IPS-18c (cell line): ENCODE measurements at regions not wholly inside any gene's neighbourhood (a gene's known extent, or its start where the extent isn't known, plus 50 kb on each side); places are given as distances from the start of the nearest gene placed in this dataset.

Source experiments
- H3K4me3 ChIP-seq: 2 replicates; pipeline ENCODE4 v1.7.0; 2013; ENCODE audit warnings: low read depth, mild to moderate bottlenecking, low read length, moderate library complexity; ENCODE audit not compliant: insufficient read depth
- H3K9me3 ChIP-seq: one replicate; pipeline ENCODE4 v1.6.1; 2013; ENCODE audit warnings: mild to moderate bottlenecking, low read length, moderate library complexity; ENCODE audit not compliant: control insufficient read depth, insufficient read depth

DNA sequence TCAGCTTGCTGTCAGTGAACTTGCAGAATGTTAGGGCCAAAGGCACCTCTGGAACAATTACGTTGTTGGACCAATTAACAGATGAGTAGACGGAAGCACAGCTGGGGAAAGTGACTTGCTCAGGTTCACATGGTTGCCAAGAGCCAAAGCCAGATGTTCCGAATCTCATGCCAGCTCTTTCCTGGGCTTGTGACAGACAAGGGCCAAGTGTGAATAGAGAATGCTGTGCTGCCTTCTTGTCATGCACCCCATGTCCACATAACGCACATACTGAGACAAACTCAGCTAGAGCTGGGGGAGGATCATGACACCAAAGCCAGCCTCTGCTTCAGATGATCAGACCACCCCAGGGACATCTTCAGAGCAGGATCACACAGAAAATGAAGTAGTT lies 616.3 kb downstream of the INSC start:
- H3K4me3 ChIP-seq: no peak overlapping the region

DNA sequence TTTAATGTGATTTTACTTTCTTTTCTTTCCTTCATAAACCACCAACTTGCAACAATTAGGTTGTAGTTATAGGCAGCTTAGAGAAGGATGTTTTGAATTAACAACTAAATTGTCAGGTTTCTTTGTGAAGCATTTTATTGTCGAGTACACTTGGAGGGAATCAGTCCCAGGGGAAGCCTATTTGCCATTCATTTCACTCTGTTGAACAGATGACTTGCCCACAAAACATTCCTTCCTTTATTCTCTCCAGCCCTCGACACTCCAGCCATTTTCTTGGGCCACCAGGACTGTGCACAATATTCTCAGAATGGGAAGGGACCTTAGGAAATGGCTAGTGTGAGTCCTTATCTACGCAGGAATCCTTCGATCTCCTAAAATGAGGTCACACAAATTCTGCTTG lies 620.6 kb downstream of the SOX6 start:
- no peaks in the 10 kb centered on the region for H3K9me3 ChIP-seq
- H3K4me3 ChIP-seq: no peak overlapping the region

More for the DNA sequence above, 616.3 kb downstream of the INSC start:
- H3K9me3 ChIP-seq: no peaks in the 10 kb centered on the region

DNA sequence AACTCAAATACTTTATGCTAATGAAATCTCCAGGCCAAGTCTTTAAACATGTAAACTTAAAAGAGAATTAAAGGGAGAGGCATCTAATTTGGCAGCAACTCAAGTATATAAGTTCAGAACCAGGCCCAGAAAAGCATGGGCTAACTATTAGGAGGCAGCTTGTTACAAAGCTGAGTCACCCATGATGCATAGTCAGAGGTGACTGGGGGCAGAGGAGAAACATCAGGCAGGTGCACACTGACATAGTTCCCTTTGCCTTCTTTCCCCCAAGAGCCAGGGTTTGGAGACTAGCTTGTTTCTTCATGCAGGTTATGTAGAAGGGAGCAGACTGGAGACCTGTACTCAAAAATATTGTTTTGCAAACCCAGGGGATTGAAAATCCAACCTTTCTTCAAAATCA lies 619.0 kb downstream of the SOX6 start:
- Histone ChIP-seq H3K9me3 (no peaks in the 10 kb centered on the region), H3K4me3 (no peak overlapping the region)

DNA sequence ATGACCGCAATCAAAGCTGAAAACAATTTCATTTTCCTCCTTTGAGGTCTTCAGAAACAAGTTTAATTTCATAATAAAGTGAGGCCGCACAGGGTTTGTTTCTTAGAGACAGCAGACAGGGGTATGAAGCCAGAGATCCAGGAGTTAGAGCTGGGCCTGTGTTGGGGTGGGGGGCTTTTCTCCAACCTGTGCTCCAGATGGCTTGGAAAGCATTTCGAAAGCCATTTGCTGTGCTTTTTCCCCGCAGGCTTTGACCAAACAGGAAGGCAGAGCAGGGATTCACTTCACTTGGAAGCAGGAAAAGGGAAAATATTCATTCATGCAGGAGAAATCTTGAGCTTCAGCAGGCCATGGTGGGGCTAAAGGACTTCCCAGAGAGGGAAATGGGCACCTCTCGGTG lies 617.4 kb downstream of the SOX6 start:
- Histone ChIP-seq H3K9me3 (no peaks in the 10 kb centered on the region), H3K4me3 (no peak overlapping the region)

DNA sequence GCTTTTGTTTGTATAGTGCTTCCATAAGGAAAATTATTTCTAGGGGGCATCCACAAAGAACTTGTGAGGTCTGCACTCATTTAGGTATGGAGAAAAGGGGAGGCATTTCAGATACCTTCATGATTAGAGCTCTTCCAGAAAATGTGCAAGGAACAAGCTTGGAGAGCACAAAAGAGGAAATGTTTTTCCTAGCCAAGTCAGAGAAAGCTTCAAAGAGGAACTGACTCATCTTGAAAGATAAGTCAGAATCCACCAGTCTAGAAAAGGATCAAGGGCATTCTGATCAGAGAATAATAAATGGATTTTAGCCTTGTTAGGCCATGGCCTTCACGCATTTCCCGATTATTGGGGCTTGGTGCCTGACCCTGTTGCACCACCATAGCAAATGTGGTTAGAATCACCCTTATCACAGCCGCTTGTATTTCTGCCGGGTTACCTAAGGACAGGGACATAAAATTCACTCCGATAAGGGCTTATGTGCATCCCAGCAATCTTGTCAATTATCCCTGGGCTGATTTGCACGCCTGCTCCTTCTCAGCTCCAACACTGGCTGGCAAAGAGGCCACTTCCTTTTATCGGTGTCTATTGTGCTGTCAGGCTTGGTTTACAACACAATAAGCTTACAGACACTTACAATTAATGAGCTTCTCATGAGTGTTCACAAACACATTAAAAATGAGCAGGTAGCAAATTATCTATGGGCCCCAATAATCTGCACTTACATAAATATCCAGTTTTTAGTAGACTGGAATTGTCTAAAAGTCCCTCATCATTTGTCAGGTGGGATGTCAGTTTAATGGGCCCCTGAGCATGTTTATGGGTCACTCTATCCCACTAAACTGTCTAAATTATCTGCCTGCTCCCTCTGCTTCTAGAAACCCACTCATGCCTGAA lies 613.5 kb downstream of the SOX6 start:
- no peak overlapping the region for H3K4me3 ChIP-seq
- H3K9me3 ChIP-seq: no peaks in the 10 kb centered on the region

DNA sequence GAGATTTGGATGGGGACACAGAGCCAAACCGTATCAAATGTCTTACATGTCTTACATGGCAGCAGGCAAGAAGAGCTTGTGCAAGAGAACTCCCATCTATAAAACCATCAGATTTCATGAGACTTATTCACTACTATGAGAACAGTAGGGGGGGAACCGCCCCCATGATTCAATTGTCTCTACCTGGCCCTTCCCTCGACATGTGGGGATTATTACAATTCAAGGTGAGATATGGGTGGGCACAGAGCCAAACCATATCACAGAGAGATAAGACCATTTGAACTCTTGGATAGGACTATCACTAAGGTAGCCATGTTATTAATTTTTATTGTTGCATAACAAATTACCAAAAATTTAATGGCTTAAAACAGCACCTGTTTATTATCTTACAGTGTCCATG lies 611.7 kb downstream of the SOX6 start:
- Histone ChIP-seq H3K9me3 (no peaks in the 10 kb centered on the region), H3K4me3 (no peak overlapping the region)

DNA sequence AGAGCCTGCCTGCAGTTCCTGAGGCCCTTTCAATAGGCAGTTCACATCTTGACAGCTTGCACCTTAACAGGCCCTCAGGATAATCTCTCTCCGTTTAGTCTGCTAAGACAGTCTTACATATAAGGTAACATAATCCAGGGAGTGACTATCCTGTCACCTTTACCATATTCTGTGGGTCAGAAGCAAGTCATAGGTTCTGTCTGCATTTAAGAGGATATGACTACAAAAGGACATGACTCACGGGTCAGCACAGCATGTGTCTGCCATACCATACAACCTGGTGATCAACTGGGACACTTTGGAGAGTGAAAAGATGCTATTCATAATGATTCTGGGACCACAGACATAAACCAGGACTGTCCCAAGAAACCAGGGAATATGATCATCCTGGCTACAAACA lies 611.1 kb downstream of the SOX6 start:
- H3K9me3 ChIP-seq: no peaks in the 10 kb centered on the region
- H3K4me3 ChIP-seq: no peak overlapping the region

DNA sequence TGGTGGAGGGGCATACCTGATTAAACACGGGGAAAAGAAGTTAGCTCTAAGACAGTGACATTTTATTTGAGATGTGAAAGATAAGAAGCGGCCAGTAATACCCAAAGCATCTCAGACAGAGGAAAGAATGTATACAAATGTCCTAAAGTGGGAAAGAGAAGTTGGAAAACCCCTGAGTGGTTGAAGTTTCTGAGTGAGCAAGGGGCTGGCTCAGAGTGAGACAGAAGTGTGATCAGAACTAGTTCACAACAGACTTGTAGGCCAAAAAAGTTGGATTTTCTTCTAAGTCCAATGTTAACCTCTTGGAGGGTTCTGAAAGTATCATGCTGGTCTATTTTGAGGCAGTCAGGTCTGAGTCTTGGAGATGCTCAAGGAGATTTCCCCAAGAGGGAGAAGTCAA lies 608.7 kb downstream of the SOX6 start:
- no peak overlapping the region for H3K4me3 ChIP-seq
- H3K9me3 ChIP-seq: no peaks in the 10 kb centered on the region

DNA sequence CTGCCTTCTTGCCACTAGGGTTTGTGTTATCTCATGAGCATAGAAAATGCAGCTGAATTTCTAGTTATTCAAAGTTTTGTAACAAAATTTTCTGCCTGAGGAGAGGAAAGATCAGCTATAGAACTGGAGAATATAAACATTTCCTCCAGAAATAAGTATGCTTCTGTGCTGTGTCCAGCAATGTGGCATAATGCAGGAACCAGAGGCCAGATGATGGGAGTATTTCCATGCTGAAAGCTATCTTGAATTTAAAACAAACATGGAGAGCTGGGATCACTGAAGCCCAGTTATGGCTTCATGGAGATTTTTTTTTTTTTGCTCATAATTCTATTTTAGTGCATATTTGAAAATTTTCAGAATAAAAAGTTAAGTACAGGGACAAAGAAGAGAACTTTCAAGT lies 608.2 kb downstream of the SOX6 start:
- Histone ChIP-seq H3K4me3 (no peak overlapping the region), H3K9me3 (no peaks in the 10 kb centered on the region)

DNA sequence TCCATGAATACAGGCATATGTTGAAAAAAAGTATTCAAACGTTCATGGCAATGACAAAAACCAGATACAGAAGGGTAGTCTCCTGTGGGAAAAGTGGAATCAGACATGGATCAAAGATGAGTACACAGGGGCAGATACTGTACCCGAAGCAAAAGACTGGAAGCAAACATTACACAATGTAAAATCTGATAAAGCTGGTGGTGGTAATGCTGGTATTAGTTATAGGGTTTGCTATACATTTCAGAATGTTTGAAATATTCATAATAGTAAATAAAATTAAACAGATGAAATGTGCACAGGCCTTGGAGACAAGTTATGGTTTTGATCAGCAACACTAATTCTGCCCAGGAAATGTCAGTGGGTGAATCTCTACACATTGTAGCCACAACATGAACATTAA lies 607.6 kb downstream of the SOX6 start:
- no peak overlapping the region for H3K4me3 ChIP-seq

DNA sequence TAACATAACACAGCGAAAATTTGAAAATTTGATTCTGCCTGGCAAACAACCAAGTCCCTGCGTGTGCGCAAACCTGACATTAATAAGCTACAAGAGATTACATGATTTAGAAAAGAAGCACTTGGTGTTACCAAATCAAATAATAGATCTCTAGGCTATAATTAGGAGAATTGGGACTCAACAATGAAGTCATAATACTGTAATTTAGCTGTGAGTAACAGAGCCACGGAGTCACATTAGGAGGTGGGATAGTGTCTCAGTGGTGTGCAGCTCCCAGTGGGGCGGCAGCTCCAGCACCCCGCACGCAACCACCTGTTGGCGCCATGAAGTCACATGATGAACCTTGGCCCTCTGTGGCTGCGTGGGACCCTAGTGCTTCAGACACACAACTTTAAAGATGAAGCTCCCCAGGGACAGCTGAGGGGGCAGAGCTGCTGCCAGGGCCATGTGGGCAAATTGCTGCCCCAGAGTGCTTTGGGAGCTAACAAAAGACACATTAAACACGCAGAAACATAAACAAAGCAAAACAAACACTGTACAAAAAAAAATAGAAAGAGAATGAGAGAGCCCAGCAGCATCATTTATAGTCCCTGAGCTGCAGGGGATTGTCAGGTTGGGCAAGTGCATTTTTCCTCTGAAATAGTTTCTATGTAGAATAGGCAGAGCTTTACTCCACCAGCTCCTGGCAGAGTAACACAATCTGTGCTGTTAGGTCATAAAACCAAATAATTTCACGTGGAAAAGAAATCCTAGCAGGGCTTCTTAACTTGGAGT lies 605.6 kb downstream of the SOX6 start:
- no peaks in the 10 kb centered on the region for H3K9me3 ChIP-seq
- H3K4me3 ChIP-seq: no peak overlapping the region

More for the DNA sequence above, 607.6 kb downstream of the SOX6 start:
- H3K9me3 ChIP-seq: no peaks in the 10 kb centered on the region

DNA sequence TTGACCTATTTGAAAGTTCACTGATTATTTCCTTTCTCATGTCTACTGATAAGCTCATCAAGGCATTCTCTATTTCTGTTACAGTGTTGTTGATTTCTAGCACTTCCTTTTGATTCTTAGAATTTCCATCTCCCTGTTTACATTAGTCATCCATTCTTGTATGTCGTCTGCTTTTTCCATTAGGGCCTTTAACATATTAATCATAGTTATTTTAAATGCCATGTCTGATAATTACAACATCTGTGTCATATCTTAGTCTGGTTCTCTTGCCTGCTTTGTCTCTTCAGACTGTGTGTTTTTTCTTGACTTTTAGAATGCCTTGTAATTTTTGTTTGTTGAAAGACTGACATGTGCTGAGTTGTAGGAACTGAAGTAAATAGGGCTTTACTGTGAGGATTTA lies 602.1 kb downstream of the SOX6 start:
- Histone ChIP-seq H3K4me3 (no peak overlapping the region), H3K9me3 (no peaks in the 10 kb centered on the region)

DNA sequence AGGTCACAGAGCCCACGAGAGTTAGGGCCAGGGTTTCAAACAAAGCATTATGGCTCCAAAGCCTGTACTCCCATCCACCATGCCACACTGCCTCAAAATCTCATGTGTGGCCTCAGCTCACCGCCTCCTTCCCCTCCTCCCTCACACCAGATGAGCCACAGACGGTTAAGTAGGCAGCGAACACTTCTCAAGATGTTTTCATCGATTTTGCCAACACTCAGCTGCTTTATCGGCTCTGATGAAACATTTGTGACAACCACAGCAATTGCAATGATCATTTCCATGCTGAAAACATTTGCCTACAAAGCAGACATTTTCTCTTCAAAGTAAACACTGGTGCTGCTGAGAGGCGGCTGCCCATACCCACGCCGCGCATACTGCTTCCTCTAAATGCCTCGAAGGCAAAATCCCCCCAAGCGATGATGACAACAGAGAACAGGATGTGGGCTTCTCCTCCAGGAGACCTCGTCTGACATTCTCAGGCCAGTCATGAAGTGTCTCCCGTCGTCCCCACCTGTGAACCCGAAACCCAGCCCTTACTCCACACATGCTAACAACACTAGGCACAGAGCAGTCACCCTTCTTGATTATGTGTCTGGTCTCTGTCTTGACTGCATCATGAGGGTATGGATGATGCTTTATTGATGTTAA lies 599.2 kb downstream of the SOX6 start:
- H3K9me3 ChIP-seq: no peaks in the 10 kb centered on the region

DNA sequence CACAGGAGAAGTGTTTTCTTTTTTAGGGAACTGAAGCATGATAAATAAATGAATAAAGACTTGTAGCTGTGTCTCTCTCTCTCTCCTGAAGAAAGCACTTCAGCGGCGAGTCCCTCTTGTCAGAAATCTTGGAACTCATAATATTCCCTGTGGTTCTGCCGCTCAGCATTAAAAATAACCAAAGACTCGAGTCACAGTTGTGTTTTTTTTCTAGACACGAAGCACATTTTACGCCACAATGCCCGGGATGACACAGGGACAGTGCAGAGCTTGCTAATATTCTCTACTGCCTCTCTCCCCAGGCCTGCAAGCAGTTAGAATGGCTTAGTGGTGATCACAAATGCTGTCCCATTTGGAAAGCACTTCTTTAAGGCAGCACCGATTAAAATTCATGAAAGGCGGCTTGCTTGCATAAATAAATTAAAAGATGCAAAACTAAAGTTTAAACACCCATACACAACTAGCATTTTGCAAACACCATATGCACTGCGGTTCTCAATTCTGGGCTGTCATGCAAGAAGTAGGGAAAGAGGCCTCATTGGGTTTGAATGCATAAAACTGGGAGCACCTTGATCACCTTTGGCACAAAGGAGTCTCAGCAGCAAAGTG lies 597.4 kb downstream of the SOX6 start:
- Histone ChIP-seq H3K4me3 (no peak overlapping the region), H3K9me3 (no peaks in the 10 kb centered on the region)

More for the DNA sequence above, 599.2 kb downstream of the SOX6 start:
- no peak overlapping the region for H3K4me3 ChIP-seq

DNA sequence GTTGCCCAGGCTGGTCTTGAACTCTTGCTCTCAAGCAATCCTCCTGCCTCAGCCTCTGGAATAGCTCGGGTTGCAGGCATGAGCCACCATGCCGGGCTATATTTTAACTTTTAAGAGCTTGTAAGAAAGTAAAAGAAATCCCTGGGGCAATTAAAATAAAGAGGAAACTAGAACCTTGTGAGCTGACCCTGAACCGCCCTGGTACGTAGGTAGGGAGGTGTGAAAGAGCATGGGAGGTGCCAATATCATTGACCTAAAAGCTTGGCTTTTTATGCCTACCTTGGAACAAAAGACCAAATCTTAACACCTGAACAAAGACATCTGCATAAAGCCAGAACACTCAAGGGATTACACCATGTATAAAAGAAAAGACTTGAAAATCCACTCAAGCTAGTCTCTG lies 595.1 kb downstream of the SOX6 start:
- H3K4me3 ChIP-seq: no peak overlapping the region
- no peaks in the 10 kb centered on the region for H3K9me3 ChIP-seq

DNA sequence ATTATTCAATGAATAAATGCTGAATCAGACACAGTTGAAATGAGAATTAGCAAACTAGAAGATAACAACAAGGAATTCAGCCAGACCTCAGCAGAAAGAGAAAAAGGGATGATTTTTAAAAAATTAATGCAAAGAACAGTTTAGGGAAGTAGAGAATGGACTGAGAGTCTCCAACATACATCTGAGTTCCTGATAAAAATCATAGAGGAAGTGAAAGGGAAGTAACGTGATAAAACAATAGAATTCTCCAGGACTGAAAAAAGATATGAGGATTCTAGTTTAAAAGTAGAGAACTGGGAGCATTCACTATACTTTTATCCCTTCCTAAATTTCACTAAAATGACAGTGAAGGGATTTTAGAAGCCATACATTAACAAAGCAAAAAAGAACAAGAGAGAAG lies 592.0 kb downstream of the SOX6 start:
- no peaks in the 10 kb centered on the region for H3K9me3 ChIP-seq
- no peak overlapping the region for H3K4me3 ChIP-seq

DNA sequence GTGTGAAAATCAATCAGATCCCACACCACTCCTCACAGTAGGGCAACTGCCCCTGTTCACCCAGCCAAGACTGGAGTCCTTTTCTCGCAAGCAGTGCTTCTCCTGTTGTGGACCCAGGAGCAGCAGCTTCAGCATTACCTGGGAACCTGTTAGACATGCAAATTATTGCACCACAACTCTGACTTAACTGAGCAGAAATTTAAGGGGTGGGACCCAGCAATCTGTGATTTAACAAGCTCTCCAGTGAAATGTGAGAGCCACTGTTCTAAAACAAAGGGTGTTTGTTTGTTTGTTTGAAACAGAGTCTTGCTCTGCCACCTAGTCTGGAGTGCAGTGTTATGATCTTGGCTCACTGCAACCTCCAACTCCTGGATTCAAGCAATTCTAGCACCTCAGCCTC lies 591.4 kb downstream of the SOX6 start:
- H3K9me3 ChIP-seq: no peaks in the 10 kb centered on the region

More for the DNA sequence above, 591.4 kb downstream of the SOX6 start:
- no peak overlapping the region for H3K4me3 ChIP-seq
